ENCODE measurements at regions not wholly inside any gene's neighbourhood (a gene's known extent, or its start where the extent isn't known, plus 50 kb on each side); places are given as distances from the start of the nearest gene placed in this dataset.

DNA sequence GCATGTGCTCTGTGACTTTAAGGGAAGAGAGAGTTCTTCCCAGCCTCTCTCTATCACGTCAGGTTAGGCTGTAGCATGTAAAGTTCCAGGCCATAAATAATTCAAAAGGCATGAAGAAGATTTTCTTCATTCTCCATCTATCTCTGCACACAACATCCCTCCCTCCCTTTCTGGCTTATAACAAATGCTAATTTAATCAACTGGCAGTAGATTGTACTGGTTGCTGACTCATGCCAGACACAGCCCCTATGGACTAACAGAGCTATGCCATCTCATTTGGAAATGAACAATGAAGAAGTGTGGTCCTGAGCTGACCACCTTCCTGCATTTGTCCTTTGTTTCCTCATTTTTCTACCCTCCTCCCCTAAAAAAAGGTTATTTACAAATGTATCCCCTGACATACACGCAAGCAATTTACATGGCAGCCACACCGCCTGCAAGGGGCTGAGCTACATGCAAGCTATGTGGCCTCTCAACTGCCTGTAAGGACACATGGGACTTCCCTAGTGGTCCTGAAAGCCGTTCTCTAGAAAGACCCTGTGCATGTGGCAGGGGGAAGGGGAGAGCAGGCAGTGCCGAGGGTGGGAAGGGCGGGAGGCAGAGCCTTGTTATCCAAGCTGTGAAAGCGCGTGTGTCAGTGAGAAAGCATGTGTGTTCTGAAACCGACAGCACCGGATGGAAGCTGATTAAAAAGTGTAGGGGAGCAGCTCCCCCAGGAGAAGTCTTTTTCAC lies 90.9 kb upstream of the KLF7 start:
- peaks cover 93% of the 10 kb centered on the region for H3K4me1 ChIP-seq (ENCODE audit: insufficient read depth, low read length)
- no peaks in the 10 kb centered on the region for H3K36me3 ChIP-seq (ENCODE audit: insufficient read depth, low read length)
- TF ChIP-seq, protein P1, sequence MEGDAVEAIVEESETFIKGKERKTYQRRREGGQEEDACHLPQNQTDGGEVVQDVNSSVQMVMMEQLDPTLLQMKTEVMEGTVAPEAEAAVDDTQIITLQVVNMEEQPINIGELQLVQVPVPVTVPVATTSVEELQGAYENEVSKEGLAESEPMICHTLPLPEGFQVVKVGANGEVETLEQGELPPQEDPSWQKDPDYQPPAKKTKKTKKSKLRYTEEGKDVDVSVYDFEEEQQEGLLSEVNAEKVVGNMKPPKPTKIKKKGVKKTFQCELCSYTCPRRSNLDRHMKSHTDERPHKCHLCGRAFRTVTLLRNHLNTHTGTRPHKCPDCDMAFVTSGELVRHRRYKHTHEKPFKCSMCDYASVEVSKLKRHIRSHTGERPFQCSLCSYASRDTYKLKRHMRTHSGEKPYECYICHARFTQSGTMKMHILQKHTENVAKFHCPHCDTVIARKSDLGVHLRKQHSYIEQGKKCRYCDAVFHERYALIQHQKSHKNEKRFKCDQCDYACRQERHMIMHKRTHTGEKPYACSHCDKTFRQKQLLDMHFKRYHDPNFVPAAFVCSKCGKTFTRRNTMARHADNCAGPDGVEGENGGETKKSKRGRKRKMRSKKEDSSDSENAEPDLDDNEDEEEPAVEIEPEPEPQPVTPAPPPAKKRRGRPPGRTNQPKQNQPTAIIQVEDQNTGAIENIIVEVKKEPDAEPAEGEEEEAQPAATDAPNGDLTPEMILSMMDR (IDR thresholded peaks at IDR 0.05; ENCODE audit: insufficient read depth, low read depth, low read length): no peak
- no peak for TF ChIP-seq EZH2 (IDR thresholded peaks at IDR 0.05; ENCODE audit: insufficient read depth, low read length)
- no peaks in the 10 kb centered on the region for H3K36me3 Mint-ChIP-seq (ENCODE audit: low read depth, unreplicated experiment)
- H3K27ac Mint-ChIP-seq (ENCODE audit: unreplicated experiment): peak overlapping the region; percentile 98
- H3K4me3 Mint-ChIP-seq (ENCODE audit: unreplicated experiment): no peak overlapping the region
- no peaks in the 10 kb centered on the region for H3K9me3 Mint-ChIP-seq (ENCODE audit: unreplicated experiment)
- no peaks in the 10 kb centered on the region for H4K20me1 ChIP-seq (ENCODE audit: insufficient read depth, low read length)
- no peaks in the 10 kb centered on the region for H3K27me3 Mint-ChIP-seq (ENCODE audit: low read depth, unreplicated experiment)
- peak overlapping the region; percentile 76 for H3K9ac ChIP-seq (ENCODE audit: low read length)
- H2AFZ ChIP-seq (ENCODE audit: low read depth, low read length): peak overlapping the region; percentile 12
- H3K4me2 ChIP-seq (ENCODE audit: low read length): peak overlapping the region; percentile 75
- H3K27me3 ChIP-seq (ENCODE audit: insufficient read depth, low read length): no peaks in the 10 kb centered on the region
- H3K27ac ChIP-seq (ENCODE audit: low read depth, low read length): peak overlapping the region; percentile 96
- no peaks in the 10 kb centered on the region for H3K9me3 ChIP-seq (ENCODE audit: insufficient read depth, low read depth, low read length)
- FAIRE-seq (peak; percentile 34), DNase-seq (ENCODE audit: low read depth) (peak; percentile 80)
- no peaks in the 10 kb centered on the region for H3K79me2 ChIP-seq (ENCODE audit: insufficient read depth, low read length)
- H3K4me3 ChIP-seq (ENCODE audit: insufficient read depth, low read depth, low read length): no peak overlapping the region
- H3K4me1 Mint-ChIP-seq (ENCODE audit: low read depth, unreplicated experiment): peaks cover 87% of the 10 kb centered on the region

- Mint-ChIP-seq H3K4me1 (ENCODE audit: low read depth, unreplicated experiment) (peaks cover 78% of the 10 kb centered on the region), H3K9me3 (ENCODE audit: unreplicated experiment) (no peaks in the 10 kb centered on the region), H3K4me3 (ENCODE audit: unreplicated experiment) (peak overlapping the region; percentile 37), H3K27me3 (ENCODE audit: low read depth, unreplicated experiment) (no peaks in the 10 kb centered on the region), H3K27ac (ENCODE audit: unreplicated experiment) (peak overlapping the region; percentile 98), H3K36me3 (ENCODE audit: low read depth, unreplicated experiment) (no peaks in the 10 kb centered on the region)
- H3K9ac ChIP-seq (ENCODE audit: low read length): peak overlapping the region; percentile 76
- no peaks in the 10 kb centered on the region for H4K20me1 ChIP-seq (ENCODE audit: insufficient read depth, low read length)
- peak; percentile 31 for DNase-seq (ENCODE audit: low read depth)
- TF ChIP-seq EZH2 (IDR thresholded peaks at IDR 0.05; ENCODE audit: insufficient read depth, low read length): no peak
- TF ChIP-seq, protein P1 (IDR thresholded peaks at IDR 0.05; ENCODE audit: insufficient read depth, low read depth, low read length): no peak
- peak overlapping the region; percentile 96 for H3K27ac ChIP-seq (ENCODE audit: low read depth, low read length)
- H3K9me3 ChIP-seq (ENCODE audit: insufficient read depth, low read depth, low read length): no peaks in the 10 kb centered on the region
- no peaks in the 10 kb centered on the region for H3K79me2 ChIP-seq (ENCODE audit: insufficient read depth, low read length)
- peak overlapping the region; percentile 75 for H3K4me2 ChIP-seq (ENCODE audit: low read length)
- no peaks in the 10 kb centered on the region for H3K27me3 ChIP-seq (ENCODE audit: insufficient read depth, low read length)
- no peaks in the 10 kb centered on the region for H3K36me3 ChIP-seq (ENCODE audit: insufficient read depth, low read length)
- H3K4me3 ChIP-seq (ENCODE audit: insufficient read depth, low read depth, low read length): no peak overlapping the region
- peak overlapping the region; percentile 45 for H2AFZ ChIP-seq (ENCODE audit: low read depth, low read length)
- peaks cover 84% of the 10 kb centered on the region for H3K4me1 ChIP-seq (ENCODE audit: insufficient read depth, low read length)
- FAIRE-seq: peak; percentile 54
Measured at GRCh38 chr2:207257251-207258250, 91.8 kb upstream of the KLF7 start.
